ENCODE measurements at regions not wholly inside any gene's neighbourhood (a gene's known extent, or its start where the extent isn't known, plus 50 kb on each side); places are given as distances from the start of the nearest gene placed in this dataset.

- no peak for TF ChIP-seq FOS (IDR thresholded peaks at IDR 0.05; ENCODE audit: low read depth, low read length)
- TF ChIP-seq POLR2A (IDR thresholded peaks at IDR 0.05; ENCODE audit: low read depth, low read length), result no peak
- TF ChIP-seq BHLHE40 (IDR thresholded peaks at IDR 0.05; ENCODE audit: low read depth, low read length), result no peak
- no peak for TF ChIP-seq MAZ (IDR thresholded peaks at IDR 0.05; ENCODE audit: borderline replicate concordance, low read depth, low read length)
- TF ChIP-seq CEBPB (IDR thresholded peaks at IDR 0.05; ENCODE audit: low read depth, low read length), result no peak
- no peak for TF ChIP-seq USF2 (IDR thresholded peaks at IDR 0.05; ENCODE audit: low read depth, low read length)
- TF ChIP-seq RFX5 (IDR thresholded peaks at IDR 0.05; ENCODE audit: low read depth, low read length), result no peak
- no peak for TF ChIP-seq CTCF (conservative IDR thresholded peaks at IDR 0.05; ENCODE audit: low read depth, low read length)
- no peak for TF ChIP-seq MAFK (IDR thresholded peaks at IDR 0.05; ENCODE audit: low read depth, low read length)
- TF ChIP-seq MXI1 (IDR thresholded peaks at IDR 0.05; ENCODE audit: borderline replicate concordance, low read depth, low read length), result no peak
- no peak for TF ChIP-seq NFE2L2 (IDR thresholded peaks at IDR 0.05; ENCODE audit: low read depth, low read length)
These were observed 54.9 kb upstream of the SP4 start for GRCh38 chr7:21373031-21373430.
